ENCODE measurements at regions not wholly inside any gene's neighbourhood (a gene's known extent, or its start where the extent isn't known, plus 50 kb on each side); places are given as distances from the start of the nearest gene placed in this dataset.

- H3K9me3 ChIP-seq (ENCODE audit: control insufficient read depth in 4 of 4, low read length in 3 of 4) = no peaks in the 10 kb centered on the region
- no peak overlapping the region for H3K27ac ChIP-seq (ENCODE audit: low read depth in 1 of 2, low read length in 2 of 2)
- H3K4me3 ChIP-seq (ENCODE audit: low read depth in 1 of 3, low read length in 3 of 3) = no peak overlapping the region
- H3K4me1 ChIP-seq (ENCODE audit: control insufficient read depth in 4 of 4, insufficient read depth in 4 of 4, low read length in 3 of 4) = no peaks in the 10 kb centered on the region
- H3K36me3 ChIP-seq (ENCODE audit: control insufficient read depth in 4 of 4, insufficient read depth in 3 of 4, low read depth in 1 of 4, low read length in 3 of 4) = no peaks in the 10 kb centered on the region
- no peak for DNase-seq (ENCODE audit: low spot score)
- H3K27me3 ChIP-seq (ENCODE audit: control insufficient read depth in 4 of 4, insufficient read depth in 4 of 4, low read length in 3 of 4) = no peaks in the 10 kb centered on the region
- no peak for TF ChIP-seq GABPA (IDR thresholded peaks at IDR 0.05 in 1 of 2, conservative IDR thresholded peaks at IDR 0.05 in 1 of 2)
- no peak for TF ChIP-seq CTCF (IDR thresholded peaks at IDR 0.05; ENCODE audit: low read depth, low read length, missing input control)
- no peak for TF ChIP-seq REST (IDR thresholded peaks at IDR 0.05)
- TF ChIP-seq JUND (IDR thresholded peaks at IDR 0.05) = no peak
- no peak for TF ChIP-seq HNF4G (IDR thresholded peaks at IDR 0.05)
- no peak for TF ChIP-seq EGR1 (IDR thresholded peaks at IDR 0.05; ENCODE audit: low read depth in 2 of 2)
- no peak for TF ChIP-seq NR2F2 (IDR thresholded peaks at IDR 0.05)
- TF ChIP-seq, protein P1, sequence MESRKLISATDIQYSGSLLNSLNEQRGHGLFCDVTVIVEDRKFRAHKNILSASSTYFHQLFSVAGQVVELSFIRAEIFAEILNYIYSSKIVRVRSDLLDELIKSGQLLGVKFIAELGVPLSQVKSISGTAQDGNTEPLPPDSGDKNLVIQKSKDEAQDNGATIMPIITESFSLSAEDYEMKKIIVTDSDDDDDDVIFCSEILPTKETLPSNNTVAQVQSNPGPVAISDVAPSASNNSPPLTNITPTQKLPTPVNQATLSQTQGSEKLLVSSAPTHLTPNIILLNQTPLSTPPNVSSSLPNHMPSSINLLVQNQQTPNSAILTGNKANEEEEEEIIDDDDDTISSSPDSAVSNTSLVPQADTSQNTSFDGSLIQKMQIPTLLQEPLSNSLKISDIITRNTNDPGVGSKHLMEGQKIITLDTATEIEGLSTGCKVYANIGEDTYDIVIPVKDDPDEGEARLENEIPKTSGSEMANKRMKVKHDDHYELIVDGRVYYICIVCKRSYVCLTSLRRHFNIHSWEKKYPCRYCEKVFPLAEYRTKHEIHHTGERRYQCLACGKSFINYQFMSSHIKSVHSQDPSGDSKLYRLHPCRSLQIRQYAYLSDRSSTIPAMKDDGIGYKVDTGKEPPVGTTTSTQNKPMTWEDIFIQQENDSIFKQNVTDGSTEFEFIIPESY (IDR thresholded peaks at IDR 0.05) = no peak
- TF ChIP-seq YY1 (IDR thresholded peaks at IDR 0.05) = no peak
- TF ChIP-seq TAF1 (conservative IDR thresholded peaks at IDR 0.05) = no peak
- no peak for TF ChIP-seq FOXA1 (IDR thresholded peaks at IDR 0.05)
- no peak for TF ChIP-seq MAX (IDR thresholded peaks at IDR 0.05)
- TF ChIP-seq, protein P2, sequence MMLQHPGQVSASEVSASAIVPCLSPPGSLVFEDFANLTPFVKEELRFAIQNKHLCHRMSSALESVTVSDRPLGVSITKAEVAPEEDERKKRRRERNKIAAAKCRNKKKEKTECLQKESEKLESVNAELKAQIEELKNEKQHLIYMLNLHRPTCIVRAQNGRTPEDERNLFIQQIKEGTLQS (IDR thresholded peaks at IDR 0.05) = no peak
- no peak for TF ChIP-seq RAD21 (IDR thresholded peaks at IDR 0.05)
- no peak for TF ChIP-seq FOXA2 (IDR thresholded peaks at IDR 0.05)
- no peak overlapping the region for H3K9ac ChIP-seq (ENCODE audit: low read depth in 1 of 2, low read length in 2 of 2)
- 92% methylated on average over 18 of the region's 18 CpGs for WGBS
These were observed 312.1 kb upstream of the SHH start for GRCh38 chr7:156124356-156124755.

DNA sequence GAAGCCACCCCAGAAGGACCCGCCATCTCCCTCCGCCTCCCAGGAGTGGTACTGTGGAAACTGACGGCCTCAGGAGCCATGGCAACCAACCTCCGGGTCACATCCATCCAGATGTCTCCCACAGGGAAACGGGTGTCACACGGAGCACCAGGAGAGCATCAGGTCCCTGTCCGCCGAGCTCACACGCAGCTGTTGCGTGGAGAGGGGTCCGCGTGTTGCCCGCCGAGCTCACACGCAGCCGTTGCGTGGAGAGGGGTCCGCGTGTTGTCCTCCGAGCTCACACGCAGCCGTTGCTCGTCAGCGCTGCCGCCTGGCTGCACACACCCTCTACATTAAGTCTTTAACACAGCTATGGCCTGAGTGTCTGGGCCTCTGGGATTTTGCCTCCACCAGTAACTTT, 311.1 kb upstream of the SHH start:
- DNase-seq (ENCODE audit: low spot score) = no peak
- no peaks in the 10 kb centered on the region for H3K27me3 ChIP-seq (ENCODE audit: control insufficient read depth in 4 of 4, insufficient read depth in 4 of 4, low read length in 3 of 4)
- no peak overlapping the region for H3K9ac ChIP-seq (ENCODE audit: low read depth in 1 of 2, low read length in 2 of 2)
- no peaks in the 10 kb centered on the region for H3K4me1 ChIP-seq (ENCODE audit: control insufficient read depth in 4 of 4, insufficient read depth in 4 of 4, low read length in 3 of 4)
- no peak overlapping the region for H3K27ac ChIP-seq (ENCODE audit: low read depth in 1 of 2, low read length in 2 of 2)
- WGBS = 94% methylated on average over 25 of the region's 25 CpGs
- H3K4me3 ChIP-seq (ENCODE audit: low read depth in 1 of 3, low read length in 3 of 3) = no peak overlapping the region
- H3K36me3 ChIP-seq (ENCODE audit: control insufficient read depth in 4 of 4, insufficient read depth in 3 of 4, low read depth in 1 of 4, low read length in 3 of 4) = no peaks in the 10 kb centered on the region
- no peaks in the 10 kb centered on the region for H3K9me3 ChIP-seq (ENCODE audit: control insufficient read depth in 4 of 4, low read length in 3 of 4)
- TF ChIP-seq NR2F2 (IDR thresholded peaks at IDR 0.05) = no peak
- TF ChIP-seq REST (IDR thresholded peaks at IDR 0.05) = no peak
- TF ChIP-seq CTCF (IDR thresholded peaks at IDR 0.05; ENCODE audit: low read depth, low read length, missing input control) = no peak
- no peak for TF ChIP-seq HNF4A (conservative IDR thresholded peaks at IDR 0.05)
- no peak for TF ChIP-seq JUND (IDR thresholded peaks at IDR 0.05)
- no peak for TF ChIP-seq MAX (IDR thresholded peaks at IDR 0.05)
- TF ChIP-seq TAF1 (conservative IDR thresholded peaks at IDR 0.05) = no peak
- no peak for TF ChIP-seq EGR1 (IDR thresholded peaks at IDR 0.05; ENCODE audit: low read depth in 2 of 2)
- TF ChIP-seq RAD21 (IDR thresholded peaks at IDR 0.05) = no peak
- no peak for TF ChIP-seq YY1 (IDR thresholded peaks at IDR 0.05)
